Bronchial epithelial cell (primary cell): ENCODE measurements at regions not wholly inside any gene's neighbourhood (a gene's known extent, or its start where the extent isn't known, plus 50 kb on each side); places are given as distances from the start of the nearest gene placed in this dataset.

Experiments used
- DNase-seq: peaks from one replicate; pipeline ENCODE4 v3.0.0-alpha.2; 2010; ENCODE audit warnings: low read depth
- FAIRE-seq: peaks from 2 replicates; lab custom pipeline; 2011; peaks lifted over from hg19 to GRCh38; lab: Jason Lieb, UNC
- H3K27me3 ChIP-seq: 2 replicates; pipeline ENCODE4 v1.5.1; 2011; ENCODE audit warnings: low read length; ENCODE audit not compliant: control insufficient read depth, insufficient read depth
- H3K36me3 ChIP-seq: 2 replicates; pipeline ENCODE4 v1.5.1; 2011; ENCODE audit warnings: low read length; ENCODE audit not compliant: control insufficient read depth, insufficient read depth
- H3K4me3 ChIP-seq: 2 replicates; pipeline ENCODE4 v1.5.1; 2011; ENCODE audit warnings: mild to moderate bottlenecking, low read depth, low read length, control low read depth
- CTCF ChIP-seq: IDR thresholded peaks from 2 replicates; pipeline ENCODE4 v1.5.1; 2011; ENCODE audit warnings: mild to moderate bottlenecking, moderate library complexity, low read length, control low read depth, inconsistent platforms; ENCODE audit not compliant: insufficient read depth, severe bottlenecking

GRCh38 chr5:121559832-121560231 is 291.9 kb upstream of the FTMT start:
- Histone ChIP-seq H3K36me3 (no peaks in the 10 kb centered on the region), H3K27me3 (no peaks in the 10 kb centered on the region), H3K4me3 (no peak overlapping the region)
- DNase-seq: no peak
- no peak for FAIRE-seq
- no peak for TF ChIP-seq CTCF

GRCh38 chr5:121572061-121572460 is 279.6 kb upstream of the FTMT start:
- H3K27me3 ChIP-seq: no peaks in the 10 kb centered on the region
- DNase-seq (no peak), FAIRE-seq (no peak)
- TF ChIP-seq CTCF: no peak
- no peaks in the 10 kb centered on the region for H3K36me3 ChIP-seq
- H3K4me3 ChIP-seq: no peak overlapping the region

GRCh38 chr5:121573721-121574382 is 277.8 kb upstream of the FTMT start:
- Histone ChIP-seq H3K36me3 (no peaks in the 10 kb centered on the region), H3K27me3 (no peaks in the 10 kb centered on the region), H3K4me3 (no peak overlapping the region)
- DNase-seq (no peak), FAIRE-seq (no peak)
- no peak for TF ChIP-seq CTCF

GRCh38 chr5:121581588-121581987 is 270.1 kb upstream of the FTMT start:
- no peak for DNase-seq
- FAIRE-seq: no peak
- no peak overlapping the region for H3K4me3 ChIP-seq
- no peaks in the 10 kb centered on the region for H3K27me3 ChIP-seq
- no peaks in the 10 kb centered on the region for H3K36me3 ChIP-seq
- TF ChIP-seq CTCF: no peak

- no peak for FAIRE-seq
- Histone ChIP-seq H3K4me3 (no peak overlapping the region), H3K27me3 (no peaks in the 10 kb centered on the region), H3K36me3 (no peaks in the 10 kb centered on the region)
- no peak for DNase-seq
- no peak for TF ChIP-seq CTCF
Observed at GRCh38 chr5:121596882-121597281, 254.8 kb upstream of the FTMT start.

- Histone ChIP-seq H3K4me3 (no peak overlapping the region), H3K27me3 (no peaks in the 10 kb centered on the region), H3K36me3 (no peaks in the 10 kb centered on the region)
- DNase-seq (peak; percentile 23), FAIRE-seq (no peak)
- TF ChIP-seq CTCF: no peak
Observed at GRCh38 chr5:121608826-121609225, 242.9 kb upstream of the FTMT start.
